ENCODE measurements at regions not wholly inside any gene's neighbourhood (a gene's known extent, or its start where the extent isn't known, plus 50 kb on each side); places are given as distances from the start of the nearest gene placed in this dataset.

- no peak for TF ChIP-seq ZNF780A (CRISPR knock-in tag; IDR thresholded peaks at IDR 0.05)
- TF ChIP-seq ZNF768 (CRISPR knock-in tag; IDR thresholded peaks at IDR 0.05), result no peak
- TF ChIP-seq PRMT3 (CRISPR knock-in tag; IDR thresholded peaks at IDR 0.05; ENCODE audit: borderline replicate concordance, low read depth), result no peak
- TF ChIP-seq ZNF75D (CRISPR knock-in tag; IDR thresholded peaks at IDR 0.05; ENCODE audit: borderline replicate concordance), result no peak
- no peak for TF ChIP-seq ATM (IDR thresholded peaks at IDR 0.05; ENCODE audit: borderline replicate concordance)
- TF ChIP-seq SMAD9 (CRISPR knock-in tag; IDR thresholded peaks at IDR 0.05), result no peak
- TF ChIP-seq THRA (CRISPR knock-in tag; IDR thresholded peaks at IDR 0.05; ENCODE audit: borderline replicate concordance), result no peak
- TF ChIP-seq ZNF761 (CRISPR knock-in tag; conservative IDR thresholded peaks at IDR 0.05), result no peak
- no peak for TF ChIP-seq TMF1 (CRISPR knock-in tag; IDR thresholded peaks at IDR 0.05; ENCODE audit: low read depth)
- no peak for TF ChIP-seq GPN1 (CRISPR knock-in tag; IDR thresholded peaks at IDR 0.05; ENCODE audit: borderline replicate concordance)
- no peak for TF ChIP-seq ZC3H13 (CRISPR knock-in tag; IDR thresholded peaks at IDR 0.05)
- TF ChIP-seq MTERF4 (CRISPR knock-in tag; IDR thresholded peaks at IDR 0.05), result no peak
Measured at GRCh38 chr6:79804732-79805131, 142.6 kb downstream of the ELOVL4 start (continued).

GRCh38 chr6:79803917-79804316 is 143.4 kb downstream of the ELOVL4 start:
- intact Hi-C loops (cut with micrococcal nuclease; ENCODE audit: unreplicated experiment), result no loop called here
- no peak for ATAC-seq
- TF ChIP-seq MAFK (conservative IDR thresholded peaks at IDR 0.05 in 1 of 2, IDR thresholded peaks at IDR 0.05 in 1 of 2; ENCODE audit: low read length in 2 of 2) (peak; percentile 56 to 81), MAFF (IDR thresholded peaks at IDR 0.05; ENCODE audit: low read depth, low read length) (peak; percentile 70), LBX2 (CRISPR knock-in tag; IDR thresholded peaks at IDR 0.05; ENCODE audit: borderline replicate concordance) (no peak), DZIP1 (CRISPR knock-in tag; IDR thresholded peaks at IDR 0.05) (no peak), BHLHE40 (IDR thresholded peaks at IDR 0.05; ENCODE audit: low read length) (no peak), ZFX (CRISPR knock-in tag; IDR thresholded peaks at IDR 0.05; ENCODE audit: low read depth) (no peak), ZBTB25 (CRISPR knock-in tag; IDR thresholded peaks at IDR 0.05) (no peak), RBFOX2 (IDR thresholded peaks at IDR 0.05; ENCODE audit: low read depth, low read length) (no peak)

More at GRCh38 chr6:79803917-79804316, 143.4 kb downstream of the ELOVL4 start:
- Histone ChIP-seq H3K4me1 (ENCODE audit: insufficient read depth, low read length) (no peaks in the 10 kb centered on the region), H3K27me3 (ENCODE audit: control insufficient read depth in 1 of 2, insufficient read depth in 2 of 2, low read length in 2 of 2) (no peaks in the 10 kb centered on the region; a peak in 1 of 5 replicates), H4K20me1 (ENCODE audit: insufficient read depth, low read length) (no peaks in the 10 kb centered on the region), H3K4me3 (replicated peaks in 1 of 3; ENCODE audit: insufficient read depth in 1 of 3, low read depth in 2 of 3, low read length in 3 of 3) (no peak overlapping the region), H2AFZ (ENCODE audit: low read length) (no peak overlapping the region), H3K9ac (ENCODE audit: insufficient read depth, low read depth, low read length) (no peak overlapping the region), H3K4me2 (ENCODE audit: low read depth, low read length) (no peak overlapping the region), H3K36me3 (replicated peaks in 1 of 2; ENCODE audit: control insufficient read depth in 1 of 2, insufficient read depth in 2 of 2, low read length in 2 of 2) (no peaks in the 10 kb centered on the region), H3K27ac (ENCODE audit: extremely low read length, insufficient read depth, low read length) (no peak overlapping the region), H3K9me3 (ENCODE audit: low read length) (no peaks in the 10 kb centered on the region), H3K79me2 (ENCODE audit: insufficient read depth, low read length) (no peaks in the 10 kb centered on the region)
- in situ Hi-C loops (cut with HindIII; ENCODE audit: extremely low pct_ligation_motif_present, low pct_unique_long_range_greater_than_20kb), result no loop called here
- FAIRE-seq (no peak), DNase-seq (ENCODE audit: low spot score) (no peak)
- BruUV-seq (replicated peaks), result no TSS peak
- CTCF ChIA-PET (ENCODE audit: low intra/inter-chr PET ratio, low total read pairs), result no interaction called here
- POLR2A ChIA-PET, result no interaction called here

All from HepG2 (cell line).